ELF-1 (cell line): ENCODE measurements at regions not wholly inside any gene's neighbourhood (a gene's known extent, or its start where the extent isn't known, plus 50 kb on each side); places are given as distances from the start of the nearest gene placed in this dataset.
"Not testable (repeated sequence)": the region's sequence is repeated elsewhere in the genome, so short reads cannot be mapped to it uniquely, and the experiment has no call there.

Source experiments
- DNase-seq: peaks from one replicate; pipeline ENCODE4 v3.0.0-alpha.2; 2016; ENCODE audit warnings: low read depth, low spot score

GRCh38 chr12:68547318-68547717 is 63.4 kb upstream of the RAP1B start:
- DNase-seq, result not testable (repeated sequence)

- not testable (repeated sequence) for DNase-seq
Observed at GRCh38 chr12:68552605-68553195, 58.0 kb upstream of the RAP1B start.

GRCh38 chr12:68557011-68557730 is 53.5 kb upstream of the RAP1B start:
- DNase-seq, result no peak

- DNase-seq, result no peak
Observed at GRCh38 chr12:68559246-68559645, 51.5 kb upstream of the RAP1B start.

- DNase-seq, result peak; percentile 42
Observed at GRCh38 chr12:68559984-68560850, 50.5 kb upstream of the RAP1B start.

- DNase-seq, result no peak
Observed at GRCh38 chr12:68560851-68561422, 49.8 kb upstream of the RAP1B start.
